PC-9 (cell line): ENCODE measurements at regions not wholly inside any gene's neighbourhood (a gene's known extent, or its start where the extent isn't known, plus 50 kb on each side); places are given as distances from the start of the nearest gene placed in this dataset.

ENCODE experiments used
- BruUV-seq: library from RNA; stranded (reverse); fragments of 400-500 nt; replicated peaks from 2 replicates; lab custom pipeline; 2021; lab: Mats Ljungman, UMichigan
- CTCF ChIA-PET: fragments of 300-600 bp; sonication (Branson Sonifier 250); formaldehyde crosslinking; loops from one replicate; lab custom pipeline; 2022; ENCODE audit warnings: antibody characterized with exemption; lab: Charles Lee
- POLR2A ChIA-PET: fragments of 300-600 bp; sonication (Branson Sonifier 250); formaldehyde crosslinking; loops from one replicate; lab custom pipeline; 2022; ENCODE audit warnings: antibody characterized with exemption; ENCODE audit not compliant: unreplicated experiment; lab: Charles Lee
- DNase-seq, 2 experiments: peaks; one replicate each; pipeline versions ENCODE4 v3.0.0 to v3.0.0-alpha.2; 2015 to 2022; ENCODE audit warnings: mixed read lengths in 1 of 2
- H2AFZ ChIP-seq: fragments of 200-600 bp; sonication (generic); 2 replicates; pipeline ENCODE4 v1.8.1; 2017; ENCODE audit warnings: antibody characterized with exemption
- H3F3A ChIP-seq: fragments of 200-600 bp; sonication (generic); 2 replicates; pipeline ENCODE4 v1.8.1; 2017; ENCODE audit warnings: antibody characterized with exemption, mild to moderate bottlenecking, low read depth; ENCODE audit not compliant: insufficient read depth
- H3K27ac ChIP-seq: fragments of 200-600 bp; sonication (generic); 2 replicates; pipeline ENCODE4 v1.6.1; 2016; ENCODE audit warnings: mixed run types
- H3K27me3 ChIP-seq: fragments of 200-600 bp; sonication (generic); 2 replicates; pipeline ENCODE4 v1.6.1; 2016; ENCODE audit warnings: low read depth, mixed run types; ENCODE audit not compliant: insufficient read depth
- H3K36me3 ChIP-seq: fragments of 200-600 bp; sonication (generic); 2 replicates; pipeline ENCODE4 v1.6.1; 2016; ENCODE audit warnings: low read depth, mixed run types
- H3K4me1 ChIP-seq: fragments of 200-600 bp; sonication (generic); replicated peaks from 2 replicates; pipeline ENCODE4 v1.6.1; 2016; ENCODE audit warnings: mixed run types; ENCODE audit not compliant: insufficient read depth
- H3K4me2 ChIP-seq: fragments of 200-600 bp; sonication (generic); 2 replicates; pipeline ENCODE4 v1.6.1; 2017; ENCODE audit warnings: mixed run types
- H3K4me3 ChIP-seq: fragments of 200-600 bp; sonication (generic); 2 replicates; pipeline ENCODE4 v1.6.1; 2016; ENCODE audit warnings: mixed run types
- H3K79me2 ChIP-seq: fragments of 200-600 bp; sonication (generic); 2 replicates; pipeline ENCODE4 v1.6.1; 2017; ENCODE audit warnings: low read depth, mixed run types
- H3K9me2 ChIP-seq: fragments of 200-600 bp; sonication (generic); 2 replicates; pipeline ENCODE4 v1.8.1; 2017; ENCODE audit warnings: mild to moderate bottlenecking; ENCODE audit not compliant: insufficient read depth
- H3K9me3 ChIP-seq: fragments of 200-600 bp; sonication (generic); 2 replicates; pipeline ENCODE4 v1.8.1; 2016; ENCODE audit warnings: low read depth; ENCODE audit not compliant: insufficient read depth
- H4K20me1 ChIP-seq: fragments of 200-600 bp; sonication (generic); 2 replicates; pipeline ENCODE4 v1.8.1; 2017; ENCODE audit not compliant: insufficient read depth
- EZH2 ChIP-seq: fragments of 200-600 bp; sonication (generic); IDR thresholded peaks from 2 replicates; pipeline ENCODE4 v1.8.0; 2017; ENCODE audit warnings: antibody characterized with exemption, low read depth
- intact Hi-C: fragments of 100-400 bp; cut with micrococcal nuclease; formaldehyde crosslinking; loops from one replicate; pipeline ENCODE4 v1.10.0; 2022; ENCODE audit not compliant: unreplicated experiment
- TF ChIP-seq, protein P1 (sequence below): fragments of 200-600 bp; sonication (generic); conservative IDR thresholded peaks from 2 replicates; pipeline ENCODE4 v1.6.1; 2017; ENCODE audit warnings: mixed run types, antibody characterized with exemption, mild to moderate bottlenecking, moderate library complexity

DNA sequence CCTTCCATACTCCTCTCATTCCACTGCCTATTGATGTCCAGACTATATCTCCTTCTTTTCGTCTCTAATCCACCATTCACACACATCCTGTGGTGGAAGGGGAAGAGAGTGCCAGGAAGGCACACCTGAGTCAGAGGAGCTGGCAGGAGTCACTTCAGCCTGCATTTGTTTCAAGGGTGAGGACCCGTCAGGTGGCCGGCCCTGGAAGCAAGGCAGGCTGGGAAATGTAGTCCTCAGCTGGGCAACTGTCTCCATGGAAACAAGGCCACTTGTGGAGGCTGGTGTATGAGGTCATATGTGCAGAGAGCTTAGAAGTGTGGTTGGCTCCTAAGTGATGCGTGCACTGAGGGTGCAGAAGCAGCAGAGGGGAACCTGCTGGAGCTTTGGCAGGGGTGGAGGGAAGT is 278.4 kb downstream of the NSG2 start:
- Histone ChIP-seq H3K36me3 (no peaks in the 10 kb centered on the region), H3K4me3 (no peak overlapping the region), H3K27ac (no peak overlapping the region), H2AFZ (no peak overlapping the region), H3K4me1 (no peaks in the 10 kb centered on the region), H4K20me1 (no peaks in the 10 kb centered on the region), H3F3A (no peaks in the 10 kb centered on the region), H3K79me2 (no peaks in the 10 kb centered on the region), H3K4me2 (peak overlapping the region; percentile 13; the same call in 1 of the 2 replicates), H3K9me3 (no peaks in the 10 kb centered on the region), H3K27me3 (peaks cover 65% of the 10 kb centered on the region), H3K9me2 (no peaks in the 10 kb centered on the region)
- DNase-seq: peak; percentile 23 to 63
- TF ChIP-seq, protein P1, sequence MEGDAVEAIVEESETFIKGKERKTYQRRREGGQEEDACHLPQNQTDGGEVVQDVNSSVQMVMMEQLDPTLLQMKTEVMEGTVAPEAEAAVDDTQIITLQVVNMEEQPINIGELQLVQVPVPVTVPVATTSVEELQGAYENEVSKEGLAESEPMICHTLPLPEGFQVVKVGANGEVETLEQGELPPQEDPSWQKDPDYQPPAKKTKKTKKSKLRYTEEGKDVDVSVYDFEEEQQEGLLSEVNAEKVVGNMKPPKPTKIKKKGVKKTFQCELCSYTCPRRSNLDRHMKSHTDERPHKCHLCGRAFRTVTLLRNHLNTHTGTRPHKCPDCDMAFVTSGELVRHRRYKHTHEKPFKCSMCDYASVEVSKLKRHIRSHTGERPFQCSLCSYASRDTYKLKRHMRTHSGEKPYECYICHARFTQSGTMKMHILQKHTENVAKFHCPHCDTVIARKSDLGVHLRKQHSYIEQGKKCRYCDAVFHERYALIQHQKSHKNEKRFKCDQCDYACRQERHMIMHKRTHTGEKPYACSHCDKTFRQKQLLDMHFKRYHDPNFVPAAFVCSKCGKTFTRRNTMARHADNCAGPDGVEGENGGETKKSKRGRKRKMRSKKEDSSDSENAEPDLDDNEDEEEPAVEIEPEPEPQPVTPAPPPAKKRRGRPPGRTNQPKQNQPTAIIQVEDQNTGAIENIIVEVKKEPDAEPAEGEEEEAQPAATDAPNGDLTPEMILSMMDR: no peak
- TF ChIP-seq EZH2: no peak
- ChIA-PET POLR2A (no interaction called here), CTCF (no interaction called here)
- intact Hi-C loops: no loop called here
- no TSS peak for BruUV-seq

DNA sequence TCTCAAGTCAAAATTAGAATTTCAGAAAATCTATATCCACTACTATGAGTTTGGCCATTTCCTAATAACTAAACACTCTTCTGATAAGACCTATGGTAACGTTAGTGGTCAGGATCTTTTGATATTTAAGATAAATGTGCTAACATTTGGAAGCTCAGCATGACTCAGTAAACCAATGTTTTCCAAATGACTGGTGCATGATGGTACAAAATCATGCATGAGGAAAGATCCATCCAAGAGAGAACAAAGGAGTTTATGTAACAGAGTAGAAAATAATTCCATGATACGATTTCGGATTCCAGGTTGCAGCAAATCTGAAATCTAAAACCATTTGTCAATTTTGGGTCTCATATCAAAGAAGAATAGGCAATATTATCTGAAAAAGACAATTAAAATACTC is 279.2 kb downstream of the NSG2 start:
- Histone ChIP-seq H3K9me2 (no peaks in the 10 kb centered on the region), H2AFZ (no peak overlapping the region), H3K4me1 (no peaks in the 10 kb centered on the region), H3K36me3 (no peaks in the 10 kb centered on the region), H3K4me2 (no peak overlapping the region), H3K27me3 (peaks cover 65% of the 10 kb centered on the region), H4K20me1 (no peaks in the 10 kb centered on the region), H3K4me3 (no peak overlapping the region), H3F3A (no peaks in the 10 kb centered on the region), H3K79me2 (no peaks in the 10 kb centered on the region), H3K9me3 (no peaks in the 10 kb centered on the region), H3K27ac (no peak overlapping the region)
- BruUV-seq: no TSS peak
- no peak for DNase-seq
- TF ChIP-seq EZH2: no peak
- TF ChIP-seq, protein P1: no peak
- ChIA-PET POLR2A (no interaction called here), CTCF (interaction anchor here (0.6 kb wide), 3 partner anchors 111 to 598 kb away, joined by 3 to 9 read pairs (median 4); no protein-coding TSS in a partner anchor)
- intact Hi-C loops: no loop called here

DNA sequence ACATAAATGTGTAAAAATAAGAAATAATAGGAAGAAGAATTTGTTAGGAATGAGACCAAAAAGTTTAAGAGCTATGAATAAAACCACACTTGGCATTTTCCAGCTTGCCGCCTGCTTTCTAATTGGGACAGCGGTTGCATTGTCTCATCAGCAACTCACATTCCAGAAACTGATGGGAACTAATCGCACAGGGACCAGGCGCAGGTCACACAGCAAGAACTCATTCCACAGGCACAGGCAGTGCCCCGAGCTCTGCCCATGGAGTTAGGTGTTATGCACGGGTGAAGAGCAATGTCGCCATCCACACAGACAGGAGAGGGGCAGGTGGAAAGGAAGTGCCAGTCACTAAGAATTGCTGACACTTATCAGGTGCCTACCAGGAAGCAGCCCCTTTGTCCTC is 279.9 kb downstream of the NSG2 start:
- Histone ChIP-seq H2AFZ (no peak overlapping the region), H3K27ac (no peak overlapping the region), H4K20me1 (no peaks in the 10 kb centered on the region), H3K9me3 (no peaks in the 10 kb centered on the region), H3F3A (no peaks in the 10 kb centered on the region), H3K79me2 (no peaks in the 10 kb centered on the region), H3K9me2 (no peaks in the 10 kb centered on the region), H3K4me3 (no peak overlapping the region), H3K36me3 (no peaks in the 10 kb centered on the region), H3K4me1 (no peaks in the 10 kb centered on the region), H3K27me3 (peaks cover 67% of the 10 kb centered on the region), H3K4me2 (no peak overlapping the region)
- intact Hi-C loops: no loop called here
- POLR2A ChIA-PET: no interaction called here
- no peak for DNase-seq
- CTCF ChIA-PET: interaction anchor here (0.6 kb wide), 1 partner anchor 599 kb away, joined by 3 read pairs; no protein-coding TSS in a partner anchor
- TF ChIP-seq, protein P1: no peak
- TF ChIP-seq EZH2: no peak
- no TSS peak for BruUV-seq
